Breast epithelium (tissue), 3 donors: ENCODE measurements at regions not wholly inside any gene's neighbourhood (a gene's known extent, or its start where the extent isn't known, plus 50 kb on each side); places are given as distances from the start of the nearest gene placed in this dataset.

Experiments
- CTCF ChIP-seq, 3 donors: fragments of 450-650 bp; IDR thresholded peaks; one replicate each; pipeline ENCODE4 v1.5.1; 2016 to 2017; ENCODE audit warnings: antibody characterized with exemption in 3 of 3, mild to moderate bottlenecking in 3 of 3, moderate library complexity in 3 of 3
- POLR2A ChIP-seq: fragments of 450-650 bp; IDR thresholded peaks from one replicate; pipeline ENCODE4 v1.6.1; 2016; ENCODE audit warnings: antibody characterized with exemption, mild to moderate bottlenecking, moderate library complexity
- POLR2AphosphoS5 ChIP-seq, 3 donors: sonication (generic); formaldehyde crosslinking; IDR thresholded peaks; one replicate each; pipeline ENCODE4 v1.6.1; 2017; ENCODE audit warnings: antibody characterized with exemption in 3 of 3

- TF ChIP-seq POLR2A: no peak
- TF ChIP-seq CTCF (IDR thresholded peaks at IDR 0.05): no peak
- TF ChIP-seq POLR2AphosphoS5 (IDR thresholded peaks at IDR 0.05): no peak
Observed at GRCh38 chr5:92215116-92215515, 832.0 kb upstream of the ARRDC3 start.
